ENCODE measurements at regions not wholly inside any gene's neighbourhood (a gene's known extent, or its start where the extent isn't known, plus 50 kb on each side); places are given as distances from the start of the nearest gene placed in this dataset.

DNA sequence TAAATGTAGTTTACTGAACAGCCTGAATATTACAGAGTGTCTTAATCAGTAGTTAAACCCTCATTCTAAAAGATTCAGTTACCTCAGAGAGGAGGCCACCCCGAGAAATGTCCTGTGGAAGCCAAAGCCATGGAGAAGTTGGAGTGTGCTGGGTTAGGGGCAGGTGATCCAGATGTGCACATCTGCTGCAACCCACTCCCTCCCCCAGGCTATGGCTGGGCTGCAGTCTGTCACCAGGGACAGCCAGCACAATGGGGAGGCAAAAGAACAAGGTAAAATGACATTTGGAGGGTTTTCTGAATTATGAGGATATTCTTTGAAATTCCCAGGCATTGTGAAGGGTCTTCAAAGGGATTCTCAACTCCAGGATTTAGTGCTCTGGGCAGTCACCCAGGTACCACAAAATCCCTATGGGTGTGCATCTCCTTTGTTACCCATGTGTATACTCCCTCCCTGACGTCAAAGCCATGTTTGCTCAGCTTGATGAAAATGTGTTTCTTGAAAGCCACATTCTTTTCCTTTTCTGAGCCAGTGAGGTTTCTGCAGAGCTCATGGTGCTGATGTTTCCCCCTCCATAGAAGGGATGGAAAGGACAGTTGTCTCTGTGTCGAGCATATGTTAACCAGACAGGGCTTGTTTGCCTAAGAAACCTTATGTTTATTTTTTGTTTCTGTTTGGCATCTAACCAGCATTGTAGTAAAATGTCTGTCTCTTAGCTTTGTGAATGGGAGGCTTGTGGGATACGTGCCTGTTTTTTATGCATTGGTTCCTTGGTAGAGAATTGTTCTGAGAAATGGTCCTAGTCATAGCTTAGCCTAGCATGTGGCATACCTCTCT, 212.3 kb upstream of the TBX18 start:
- Histone ChIP-seq H4K8ac (replicated peaks; ENCODE audit: insufficient read length, low read depth, low read length) (no peak overlapping the region), H3T11ph (ENCODE audit: low read length) (no peak overlapping the region), H2AK5ac (ENCODE audit: insufficient read length, low read length) (no peak overlapping the region), H3K27ac (ENCODE audit: insufficient read length, low read depth, low read length) (no peak overlapping the region), H3K27me3 (ENCODE audit: insufficient read depth, low read length) (no peaks in the 10 kb centered on the region), H3K18ac (ENCODE audit: insufficient read length, low read depth, low read length) (no peak overlapping the region), H3K9me3 (ENCODE audit: control insufficient read depth, low read depth, low read length) (no peaks in the 10 kb centered on the region), H3K23ac (ENCODE audit: insufficient read length, low read depth, low read length) (no peak overlapping the region), H2BK15ac (ENCODE audit: low read depth, low read length) (no peak overlapping the region), H2BK20ac (ENCODE audit: low read depth, low read length, poor library complexity, severe bottlenecking) (no peak overlapping the region), H3K9ac (ENCODE audit: extremely low read depth, insufficient read length, low read length) (no peak overlapping the region), H4K20me1 (ENCODE audit: control insufficient read depth, insufficient read depth, insufficient read length) (no peaks in the 10 kb centered on the region), H2AFZ (ENCODE audit: low read length) (no peak overlapping the region), H3K4me1 (ENCODE audit: insufficient read depth, low read length) (no peaks in the 10 kb centered on the region), H3K4ac (ENCODE audit: low read depth, low read length) (no peak overlapping the region), H3K14ac (ENCODE audit: insufficient read depth, low read length) (no peak overlapping the region), H3K79me2 (ENCODE audit: insufficient read depth, low read length) (no peaks in the 10 kb centered on the region), H2BK120ac (ENCODE audit: low read depth, low read length, poor library complexity, severe bottlenecking) (no peak overlapping the region), H2BK12ac (ENCODE audit: insufficient read length, low read depth, low read length) (no peak overlapping the region), H4K91ac (ENCODE audit: insufficient read length, low read depth, low read length) (no peak overlapping the region), H2BK5ac (ENCODE audit: insufficient read length, low read length) (no peak overlapping the region), H3K79me1 (ENCODE audit: insufficient read depth, low read depth, low read length, poor library complexity, severe bottlenecking) (no peaks in the 10 kb centered on the region), H3K23me2 (ENCODE audit: insufficient read length, low read depth, low read length, poor library complexity, severe bottlenecking) (no peaks in the 10 kb centered on the region), H4K5ac (ENCODE audit: insufficient read length, low read depth, low read length) (no peak overlapping the region), H3K56ac (ENCODE audit: insufficient read length, low read depth, low read length) (no peak overlapping the region), H3K4me2 (ENCODE audit: insufficient read depth, insufficient read length, low read length) (no peak overlapping the region)
- H3K27ac Mint-ChIP-seq = no peak overlapping the region; a peak in 1 of 7 replicates
- H3K27me3 Mint-ChIP-seq (ENCODE audit: low read depth) = no peaks in the 10 kb centered on the region
- H3K9me3 Mint-ChIP-seq = peaks cover 3 to 4% of the 10 kb centered on the region in 2 experiments; a peak in 2 of 5 replicates
- H3K4me1 Mint-ChIP-seq = peaks cover 0 to 2% of the 10 kb centered on the region in 2 experiments; a peak in 1 of 4 replicates
- H3K4me3 Mint-ChIP-seq = no peak overlapping the region
- H3K36me3 Mint-ChIP-seq (ENCODE audit: insufficient read depth in 1 of 3, low read depth in 3 of 3) = no peaks in the 10 kb centered on the region; a peak in 1 of 7 replicates
- WGBS (ENCODE audit: extremely low coverage, insufficient read length, low lambda C conversion rate) = no CpG with 5 or more reads among the region's 4 CpGs
- DNase-seq = no peak
- TF ChIP-seq, protein P1, sequence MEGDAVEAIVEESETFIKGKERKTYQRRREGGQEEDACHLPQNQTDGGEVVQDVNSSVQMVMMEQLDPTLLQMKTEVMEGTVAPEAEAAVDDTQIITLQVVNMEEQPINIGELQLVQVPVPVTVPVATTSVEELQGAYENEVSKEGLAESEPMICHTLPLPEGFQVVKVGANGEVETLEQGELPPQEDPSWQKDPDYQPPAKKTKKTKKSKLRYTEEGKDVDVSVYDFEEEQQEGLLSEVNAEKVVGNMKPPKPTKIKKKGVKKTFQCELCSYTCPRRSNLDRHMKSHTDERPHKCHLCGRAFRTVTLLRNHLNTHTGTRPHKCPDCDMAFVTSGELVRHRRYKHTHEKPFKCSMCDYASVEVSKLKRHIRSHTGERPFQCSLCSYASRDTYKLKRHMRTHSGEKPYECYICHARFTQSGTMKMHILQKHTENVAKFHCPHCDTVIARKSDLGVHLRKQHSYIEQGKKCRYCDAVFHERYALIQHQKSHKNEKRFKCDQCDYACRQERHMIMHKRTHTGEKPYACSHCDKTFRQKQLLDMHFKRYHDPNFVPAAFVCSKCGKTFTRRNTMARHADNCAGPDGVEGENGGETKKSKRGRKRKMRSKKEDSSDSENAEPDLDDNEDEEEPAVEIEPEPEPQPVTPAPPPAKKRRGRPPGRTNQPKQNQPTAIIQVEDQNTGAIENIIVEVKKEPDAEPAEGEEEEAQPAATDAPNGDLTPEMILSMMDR (conservative IDR thresholded peaks at IDR 0.05) = no peak

Data from H9 (cell line).